ENCODE measurements at regions not wholly inside any gene's neighbourhood (a gene's known extent, or its start where the extent isn't known, plus 50 kb on each side); places are given as distances from the start of the nearest gene placed in this dataset.

DNA sequence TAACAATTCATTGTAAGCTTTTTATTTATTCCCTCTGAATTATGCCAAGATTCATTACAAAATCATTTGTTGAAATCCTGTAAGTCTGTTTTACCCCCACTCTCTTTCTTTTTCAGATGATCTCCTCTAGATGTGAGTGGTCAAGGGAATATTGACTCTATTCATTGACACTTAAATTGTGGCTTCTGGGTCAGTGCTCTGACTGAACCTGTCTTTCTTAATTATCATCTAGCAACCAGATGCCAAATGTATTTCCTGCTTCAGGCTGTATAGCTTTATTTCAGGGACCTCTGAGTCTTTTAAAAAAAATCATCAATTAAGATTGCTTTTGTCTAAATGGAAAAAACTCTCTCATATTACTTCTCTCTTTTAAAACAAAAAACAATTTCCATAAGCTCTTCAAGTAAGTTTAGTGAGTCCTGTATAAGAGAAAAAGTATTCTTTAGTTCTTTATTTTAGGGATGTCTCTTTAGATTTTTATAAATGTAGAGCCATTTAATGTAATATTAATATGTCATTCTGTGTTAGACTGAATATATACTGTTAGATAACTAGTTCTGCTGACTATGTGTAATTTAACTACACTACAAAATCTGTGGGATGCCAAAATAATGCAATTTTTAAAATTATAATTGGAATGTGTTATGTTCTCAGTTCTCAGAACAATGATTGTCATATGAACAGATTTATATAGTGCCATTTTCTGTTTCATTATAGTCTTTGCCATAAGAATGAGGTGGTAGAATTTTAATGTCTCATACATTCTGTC is 645.8 kb upstream of the EDIL3 start:
- no peak for TF ChIP-seq CTCF (IDR thresholded peaks at IDR 0.05 in 2 of 3, conservative IDR thresholded peaks at IDR 0.05 in 1 of 3; ENCODE audit: control insufficient read depth in 2 of 3, extremely low read depth in 1 of 3, insufficient read depth in 1 of 3, low read depth in 3 of 3, low read length in 3 of 3)
- TF ChIP-seq SIN3A (IDR thresholded peaks at IDR 0.05; ENCODE audit: low read depth, low read length): no peak
- TF ChIP-seq, protein P1, sequence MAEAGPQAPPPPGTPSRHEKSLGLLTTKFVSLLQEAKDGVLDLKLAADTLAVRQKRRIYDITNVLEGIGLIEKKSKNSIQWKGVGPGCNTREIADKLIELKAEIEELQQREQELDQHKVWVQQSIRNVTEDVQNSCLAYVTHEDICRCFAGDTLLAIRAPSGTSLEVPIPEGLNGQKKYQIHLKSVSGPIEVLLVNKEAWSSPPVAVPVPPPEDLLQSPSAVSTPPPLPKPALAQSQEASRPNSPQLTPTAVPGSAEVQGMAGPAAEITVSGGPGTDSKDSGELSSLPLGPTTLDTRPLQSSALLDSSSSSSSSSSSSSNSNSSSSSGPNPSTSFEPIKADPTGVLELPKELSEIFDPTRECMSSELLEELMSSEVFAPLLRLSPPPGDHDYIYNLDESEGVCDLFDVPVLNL (IDR thresholded peaks at IDR 0.05; ENCODE audit: low read depth, low read length): no peak
- TF ChIP-seq, protein P2, sequence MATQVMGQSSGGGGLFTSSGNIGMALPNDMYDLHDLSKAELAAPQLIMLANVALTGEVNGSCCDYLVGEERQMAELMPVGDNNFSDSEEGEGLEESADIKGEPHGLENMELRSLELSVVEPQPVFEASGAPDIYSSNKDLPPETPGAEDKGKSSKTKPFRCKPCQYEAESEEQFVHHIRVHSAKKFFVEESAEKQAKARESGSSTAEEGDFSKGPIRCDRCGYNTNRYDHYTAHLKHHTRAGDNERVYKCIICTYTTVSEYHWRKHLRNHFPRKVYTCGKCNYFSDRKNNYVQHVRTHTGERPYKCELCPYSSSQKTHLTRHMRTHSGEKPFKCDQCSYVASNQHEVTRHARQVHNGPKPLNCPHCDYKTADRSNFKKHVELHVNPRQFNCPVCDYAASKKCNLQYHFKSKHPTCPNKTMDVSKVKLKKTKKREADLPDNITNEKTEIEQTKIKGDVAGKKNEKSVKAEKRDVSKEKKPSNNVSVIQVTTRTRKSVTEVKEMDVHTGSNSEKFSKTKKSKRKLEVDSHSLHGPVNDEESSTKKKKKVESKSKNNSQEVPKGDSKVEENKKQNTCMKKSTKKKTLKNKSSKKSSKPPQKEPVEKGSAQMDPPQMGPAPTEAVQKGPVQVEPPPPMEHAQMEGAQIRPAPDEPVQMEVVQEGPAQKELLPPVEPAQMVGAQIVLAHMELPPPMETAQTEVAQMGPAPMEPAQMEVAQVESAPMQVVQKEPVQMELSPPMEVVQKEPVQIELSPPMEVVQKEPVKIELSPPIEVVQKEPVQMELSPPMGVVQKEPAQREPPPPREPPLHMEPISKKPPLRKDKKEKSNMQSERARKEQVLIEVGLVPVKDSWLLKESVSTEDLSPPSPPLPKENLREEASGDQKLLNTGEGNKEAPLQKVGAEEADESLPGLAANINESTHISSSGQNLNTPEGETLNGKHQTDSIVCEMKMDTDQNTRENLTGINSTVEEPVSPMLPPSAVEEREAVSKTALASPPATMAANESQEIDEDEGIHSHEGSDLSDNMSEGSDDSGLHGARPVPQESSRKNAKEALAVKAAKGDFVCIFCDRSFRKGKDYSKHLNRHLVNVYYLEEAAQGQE (IDR thresholded peaks at IDR 0.05; ENCODE audit: low read depth, low read length): no peak
- no peak for TF ChIP-seq CREM (IDR thresholded peaks at IDR 0.05; ENCODE audit: low read depth)
- no peak for TF ChIP-seq POLR2A (IDR thresholded peaks at IDR 0.05; ENCODE audit: low read depth, low read length)
- TF ChIP-seq SUZ12 (IDR thresholded peaks at IDR 0.05; ENCODE audit: unreplicated experiment): no peak
